Trophoblast cell (in vitro differentiated cells and primary cell): ENCODE measurements at regions not wholly inside any gene's neighbourhood (a gene's known extent, or its start where the extent isn't known, plus 50 kb on each side); places are given as distances from the start of the nearest gene placed in this dataset.
A peak's percentile ranks its signal among the peaks of the same experiment; 100 is the strongest.
"Not testable (repeated sequence)": the region's sequence is repeated elsewhere in the genome, so short reads cannot be mapped to it uniquely, and the experiment has no call there.

Experiments
- DNase-seq, 2 donors: peaks; one replicate each; pipeline ENCODE4 v3.0.0-alpha.2; 2016
- H2AFZ ChIP-seq: 2 replicates; pipeline ENCODE4 v1.6.1; 2013; ENCODE audit warnings: low read length, moderate library complexity, mild to moderate bottlenecking; ENCODE audit not compliant: insufficient read depth, poor library complexity
- H2AK5ac ChIP-seq: 2 replicates; pipeline ENCODE4 v1.6.1; 2013; ENCODE audit warnings: mild to moderate bottlenecking, low read length
- H2BK120ac ChIP-seq: 2 replicates; pipeline ENCODE4 v1.6.1; 2013; ENCODE audit warnings: low read length, mild to moderate bottlenecking, moderate library complexity; ENCODE audit not compliant: insufficient read depth, poor library complexity
- H2BK12ac ChIP-seq: 2 replicates; pipeline ENCODE4 v1.6.1; 2013; ENCODE audit warnings: mild to moderate bottlenecking, low read length, moderate library complexity
- H2BK5ac ChIP-seq: 2 replicates; pipeline ENCODE4 v1.6.1; 2013; ENCODE audit warnings: low read length, low read depth, moderate library complexity, mild to moderate bottlenecking; ENCODE audit not compliant: poor library complexity
- H3K14ac ChIP-seq: 2 replicates; pipeline ENCODE4 v1.6.1; 2013; ENCODE audit warnings: mild to moderate bottlenecking, low read length
- H3K18ac ChIP-seq: 2 replicates; pipeline ENCODE4 v1.6.1; 2013; ENCODE audit warnings: mild to moderate bottlenecking, low read length
- H3K23ac ChIP-seq: 2 replicates; pipeline ENCODE4 v1.6.1; 2013; ENCODE audit warnings: low read length
- H3K27ac ChIP-seq: 2 replicates; pipeline ENCODE4 v1.5.1; 2013; ENCODE audit warnings: low read depth, mild to moderate bottlenecking, inconsistent platforms, low read length, moderate library complexity
- H3K27me3 ChIP-seq: 2 replicates; pipeline ENCODE4 v1.6.1; 2013; ENCODE audit warnings: inconsistent platforms, mild to moderate bottlenecking, low read length, moderate library complexity; ENCODE audit not compliant: insufficient read depth
- H3K36me3 ChIP-seq, 2 experiments: 1 replicate in 1 of 2; 2 replicates in 1 of 2; pipeline ENCODE4 v1.6.1; 2013; ENCODE audit warnings: low read length in 2 of 2, mild to moderate bottlenecking in 2 of 2, moderate library complexity in 1 of 2; ENCODE audit not compliant: insufficient read depth in 2 of 2, control insufficient read depth in 1 of 2
- H3K4ac ChIP-seq: 2 replicates; pipeline ENCODE4 v1.6.1; 2013; ENCODE audit warnings: low read depth, mild to moderate bottlenecking, low read length, moderate library complexity
- H3K4me1 ChIP-seq, 2 experiments: 1 replicate in 1 of 2; 2 replicates in 1 of 2; pipeline ENCODE4 v1.6.1; 2013; ENCODE audit warnings: low read length in 2 of 2, mild to moderate bottlenecking in 2 of 2, moderate library complexity in 1 of 2; ENCODE audit not compliant: insufficient read depth in 2 of 2, control insufficient read depth in 1 of 2
- H3K4me2 ChIP-seq: 2 replicates; pipeline ENCODE4 v1.6.1; 2013; ENCODE audit warnings: inconsistent platforms, mild to moderate bottlenecking, low read length, moderate library complexity
- H3K4me3 ChIP-seq: 2 replicates; pipeline ENCODE4 v1.5.1; 2013; ENCODE audit warnings: mild to moderate bottlenecking, low read depth, low read length, inconsistent platforms
- H3K79me1 ChIP-seq: one replicate; pipeline ENCODE4 v1.6.1; 2013; ENCODE audit warnings: low read length
- H3K79me2 ChIP-seq: 2 replicates; pipeline ENCODE4 v1.6.1; 2013; ENCODE audit warnings: low read length, mild to moderate bottlenecking; ENCODE audit not compliant: control insufficient read depth, insufficient read depth, poor library complexity
- H3K9ac ChIP-seq: 2 replicates; pipeline ENCODE4 v1.6.1; 2013; ENCODE audit warnings: mild to moderate bottlenecking, low read length
- H3K9me3 ChIP-seq: 2 replicates; pipeline ENCODE4 v1.6.1; 2013; ENCODE audit warnings: low read depth, mild to moderate bottlenecking, control low read depth, inconsistent platforms, low read length; ENCODE audit not compliant: insufficient read depth
- H4K12ac ChIP-seq: 2 replicates; pipeline ENCODE4 v1.6.1; 2013; ENCODE audit warnings: low read depth, mild to moderate bottlenecking, low read length, moderate library complexity
- H4K8ac ChIP-seq: 2 replicates; pipeline ENCODE4 v1.6.1; 2013; ENCODE audit warnings: low read depth, mild to moderate bottlenecking, low read length, moderate library complexity
- H4K91ac ChIP-seq: one replicate; pipeline ENCODE4 v1.6.1; 2013; ENCODE audit warnings: low read depth, mild to moderate bottlenecking, low read length, moderate library complexity
- WGBS: extraction: QIAGEN DNeasy Blood & Tissue Kit; methylation state at CpG from one replicate; pipeline ENCODE4 v1.1.7; 2013; ENCODE audit warnings: missing lambda C conversion rate; ENCODE audit not compliant: insufficient read length, insufficient coverage; ENCODE audit errors: extremely low coverage; 5-methylcytosine and 5-hydroxymethylcytosine counted together

DNA sequence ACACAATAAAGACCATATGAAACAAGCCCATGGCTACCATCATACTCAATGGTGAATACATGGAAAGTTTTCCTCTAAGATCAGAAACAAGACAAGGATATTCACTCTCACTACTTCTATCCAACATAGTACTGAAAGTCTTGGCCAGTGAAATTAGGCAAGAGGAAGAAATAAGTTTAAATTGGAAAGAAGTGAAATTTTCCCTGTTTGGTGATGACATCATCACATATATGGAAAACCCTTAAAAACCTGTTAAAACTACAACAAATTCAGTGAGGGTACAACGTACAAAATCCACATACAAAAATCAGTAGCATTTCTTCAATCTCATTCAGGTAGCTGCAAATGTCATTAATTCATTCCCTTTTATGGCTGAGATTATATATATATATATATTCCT, 164.0 kb upstream of the IRS4 start:
- no peak overlapping the region for H3K14ac ChIP-seq
- no peak overlapping the region for H3K9ac ChIP-seq
- H2AK5ac ChIP-seq: no peak overlapping the region
- no peak overlapping the region for H2AFZ ChIP-seq
- no peak overlapping the region for H4K91ac ChIP-seq
- WGBS: no CpG with 5 or more reads among the region's 1 CpG
- H2BK12ac ChIP-seq: no peak overlapping the region
- no peak overlapping the region for H3K4me2 ChIP-seq
- H3K4me3 ChIP-seq: no peak overlapping the region
- H3K4me1 ChIP-seq: no peaks in the 10 kb centered on the region
- no peaks in the 10 kb centered on the region for H3K79me1 ChIP-seq
- no peaks in the 10 kb centered on the region for H3K36me3 ChIP-seq
- no peak overlapping the region for H3K27ac ChIP-seq
- H3K18ac ChIP-seq: no peak overlapping the region
- no peaks in the 10 kb centered on the region for H3K9me3 ChIP-seq
- no peak overlapping the region for H2BK120ac ChIP-seq
- H3K4ac ChIP-seq: no peak overlapping the region
- no peak overlapping the region for H4K8ac ChIP-seq
- no peaks in the 10 kb centered on the region for H3K79me2 ChIP-seq
- H3K23ac ChIP-seq: no peak overlapping the region
- H3K27me3 ChIP-seq: no peaks in the 10 kb centered on the region
- no peak for DNase-seq
- no peak overlapping the region for H2BK5ac ChIP-seq
- no peak overlapping the region for H4K12ac ChIP-seq

DNA sequence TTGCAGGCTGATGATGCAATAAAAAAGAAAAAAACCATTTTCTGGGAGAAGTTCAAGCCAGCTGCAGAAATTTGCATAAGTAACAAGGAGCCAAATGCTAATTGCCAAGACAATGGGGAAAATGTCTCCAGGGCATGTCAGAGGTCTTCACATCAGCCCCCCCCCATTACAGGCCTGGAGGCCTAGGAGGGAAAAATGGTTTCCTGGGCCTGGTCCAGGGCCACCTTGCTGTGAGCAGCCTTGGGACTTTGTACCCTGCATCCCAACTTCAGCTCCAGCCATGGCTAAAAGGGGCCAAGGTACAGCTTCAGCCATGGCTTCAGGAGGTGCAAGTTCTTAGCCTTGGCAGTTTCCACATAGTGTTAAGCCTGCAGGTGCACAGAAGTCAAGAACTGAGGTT, 160.0 kb upstream of the IRS4 start:
- H4K12ac ChIP-seq, H4K91ac ChIP-seq, H3K4me3 ChIP-seq, H2BK5ac ChIP-seq, H3K4me1 ChIP-seq, H3K18ac ChIP-seq, H3K27ac ChIP-seq, H3K4ac ChIP-seq, H3K9me3 ChIP-seq, H3K23ac ChIP-seq, H3K79me1 ChIP-seq, H3K79me2 ChIP-seq, H3K4me2 ChIP-seq, H3K9ac ChIP-seq, H2BK120ac ChIP-seq, H2AFZ ChIP-seq, H4K8ac ChIP-seq, DNase-seq, H3K27me3 ChIP-seq, H3K14ac ChIP-seq, H2BK12ac ChIP-seq, H3K36me3 ChIP-seq, H2AK5ac ChIP-seq: not testable (repeated sequence)

DNA sequence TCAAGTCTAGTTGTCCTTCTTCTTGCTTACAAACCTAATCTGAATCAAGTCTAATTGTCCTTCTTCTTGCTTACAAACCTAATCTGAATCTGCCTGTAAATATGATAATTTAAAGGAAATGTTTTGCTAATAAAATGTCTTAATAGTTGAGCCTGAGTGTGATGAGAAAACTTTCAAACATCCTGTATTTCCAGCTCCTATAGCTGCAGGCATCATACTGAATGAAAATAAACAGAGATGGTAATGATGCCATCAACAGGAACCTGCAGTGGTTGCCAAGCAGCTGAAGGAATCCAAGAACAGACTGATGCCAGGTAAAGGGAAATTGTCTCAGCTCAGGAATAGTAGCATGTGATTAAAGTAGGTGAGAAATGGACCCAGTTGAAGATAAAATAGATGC, 156.1 kb upstream of the IRS4 start:
- Histone ChIP-seq H2AK5ac (no peak overlapping the region), H2BK5ac (no peak overlapping the region), H4K91ac (no peak overlapping the region), H3K4ac (no peak overlapping the region), H3K27ac (no peak overlapping the region), H3K9ac (no peak overlapping the region), H2BK12ac (no peak overlapping the region), H3K4me1 (no peaks in the 10 kb centered on the region), H4K12ac (no peak overlapping the region), H3K14ac (no peak overlapping the region), H3K4me3 (no peak overlapping the region), H3K23ac (no peak overlapping the region), H2BK120ac (no peak overlapping the region), H2AFZ (no peak overlapping the region), H3K9me3 (peaks cover 4% of the 10 kb centered on the region), H3K4me2 (no peak overlapping the region), H3K79me1 (no peaks in the 10 kb centered on the region), H3K27me3 (no peaks in the 10 kb centered on the region), H3K79me2 (no peaks in the 10 kb centered on the region), H4K8ac (no peak overlapping the region), H3K18ac (no peak overlapping the region), H3K36me3 (no peaks in the 10 kb centered on the region)
- peak; percentile 16 to 75 for DNase-seq

DNA sequence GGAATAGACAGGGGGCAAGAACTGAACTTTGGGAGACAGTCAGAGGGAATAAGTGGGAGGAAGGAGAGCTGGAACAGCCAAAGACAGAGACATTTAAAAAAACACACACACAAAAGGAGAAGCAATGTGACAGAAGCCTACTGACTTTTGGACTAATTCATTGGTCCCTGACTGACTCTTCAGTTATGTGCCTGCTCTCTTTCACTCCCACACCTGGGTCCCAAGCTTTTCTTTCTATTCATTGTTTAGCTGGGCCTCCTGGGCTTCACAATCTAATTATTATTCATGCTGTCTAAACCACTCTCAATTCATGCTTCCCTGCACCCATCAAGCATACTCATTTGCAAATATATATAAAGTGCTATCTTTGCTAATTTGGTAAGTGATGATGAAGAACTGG, 139.2 kb upstream of the IRS4 start:
- Histone ChIP-seq H3K9ac (no peak overlapping the region), H2BK120ac (no peak overlapping the region), H3K18ac (no peak overlapping the region), H3K4me1 (no peaks in the 10 kb centered on the region), H3K36me3 (no peaks in the 10 kb centered on the region), H4K12ac (no peak overlapping the region), H2AK5ac (no peak overlapping the region), H3K79me1 (no peaks in the 10 kb centered on the region), H3K4ac (no peak overlapping the region), H2BK5ac (no peak overlapping the region), H3K27me3 (no peaks in the 10 kb centered on the region), H2AFZ (no peak overlapping the region), H3K4me3 (no peak overlapping the region), H3K23ac (no peak overlapping the region), H4K91ac (no peak overlapping the region), H3K4me2 (no peak overlapping the region), H3K9me3 (no peaks in the 10 kb centered on the region), H3K79me2 (no peaks in the 10 kb centered on the region), H3K14ac (no peak overlapping the region), H3K27ac (no peak overlapping the region), H2BK12ac (no peak overlapping the region), H4K8ac (no peak overlapping the region)
- no peak for DNase-seq

DNA sequence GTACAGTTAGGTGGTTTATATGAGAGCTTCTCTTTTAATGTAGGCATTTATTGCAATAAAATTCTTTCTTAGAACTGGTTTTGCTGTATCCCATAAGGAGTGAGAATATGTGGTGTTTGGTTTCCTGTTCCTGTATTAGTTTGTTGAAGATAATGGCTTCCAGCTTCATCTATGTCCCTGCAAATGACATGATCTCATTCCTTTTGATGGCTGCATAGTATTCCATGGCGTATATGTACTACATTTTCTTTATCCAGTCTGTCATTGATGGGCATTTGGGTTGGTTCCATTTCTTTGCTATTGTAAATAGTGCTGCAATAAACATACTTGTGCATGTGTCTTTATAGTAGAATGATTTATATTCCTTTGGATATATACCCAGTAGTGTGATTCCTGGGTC, 106.7 kb upstream of the IRS4 start:
- not testable (repeated sequence) for H3K27ac ChIP-seq, H4K8ac ChIP-seq, H4K91ac ChIP-seq, H3K14ac ChIP-seq, H4K12ac ChIP-seq, H3K4me2 ChIP-seq, DNase-seq, H3K9me3 ChIP-seq, H3K4me1 ChIP-seq, H2AFZ ChIP-seq, H3K79me1 ChIP-seq, H3K9ac ChIP-seq, H3K23ac ChIP-seq, H3K27me3 ChIP-seq, H3K18ac ChIP-seq, H3K79me2 ChIP-seq, H2BK120ac ChIP-seq, H2AK5ac ChIP-seq, H2BK12ac ChIP-seq, H3K4me3 ChIP-seq, H3K4ac ChIP-seq, H3K36me3 ChIP-seq, H2BK5ac ChIP-seq
- WGBS: no CpG with 5 or more reads among the region's 1 CpG
